Calu3 (cell line): ENCODE measurements at regions not wholly inside any gene's neighbourhood (a gene's known extent, or its start where the extent isn't known, plus 50 kb on each side); places are given as distances from the start of the nearest gene placed in this dataset.

ENCODE experiments used
- BruUV-seq: library from RNA; stranded (reverse); fragments of 400-500 nt; replicated peaks from 2 replicates; lab custom pipeline; 2021; lab: Mats Ljungman, UMichigan
- CTCF ChIA-PET: fragments of 300-600 bp; sonication (Branson Sonifier 250); formaldehyde crosslinking; loops from one replicate; lab custom pipeline; 2022; ENCODE audit warnings: antibody characterized with exemption; lab: Charles Lee
- DNase-seq: peaks from one replicate; pipeline ENCODE4 v3.0.0; 2022
- H3K27ac Mint-ChIP-seq: one replicate; pipeline ENCODE4 v1.8.0; 2022; ENCODE audit warnings: mixed read lengths; ENCODE audit not compliant: unreplicated experiment
- H3K27me3 Mint-ChIP-seq: one replicate; pipeline ENCODE4 v1.8.0; 2022; ENCODE audit warnings: mixed read lengths; ENCODE audit not compliant: unreplicated experiment
- H3K36me3 Mint-ChIP-seq: one replicate; pipeline ENCODE4 v1.8.0; 2022; ENCODE audit warnings: mild to moderate bottlenecking, moderate library complexity, mixed read lengths; ENCODE audit not compliant: insufficient read depth, unreplicated experiment
- H3K4me1 Mint-ChIP-seq: one replicate; pipeline ENCODE4 v1.8.0; 2022; ENCODE audit warnings: mild to moderate bottlenecking, low read depth, mixed read lengths; ENCODE audit not compliant: unreplicated experiment
- H3K4me3 Mint-ChIP-seq: one replicate; pipeline ENCODE4 v1.8.0; 2022; ENCODE audit warnings: mild to moderate bottlenecking, low read depth, moderate library complexity, mixed read lengths; ENCODE audit not compliant: unreplicated experiment
- H3K9me3 Mint-ChIP-seq: one replicate; pipeline ENCODE4 v1.8.0; 2022; ENCODE audit warnings: low read depth, mixed read lengths; ENCODE audit not compliant: unreplicated experiment
- intact Hi-C: fragments of 100-400 bp; cut with micrococcal nuclease; formaldehyde crosslinking; loops from one replicate; pipeline ENCODE4 v1.10.0; 2022; ENCODE audit not compliant: unreplicated experiment
- TF ChIP-seq, protein P1 (sequence below): fragments of 200-600 bp; IDR thresholded peaks from one replicate; pipeline ENCODE4 v1.8.0; 2022; ENCODE audit warnings: antibody characterized with exemption; ENCODE audit not compliant: unreplicated experiment

DNA sequence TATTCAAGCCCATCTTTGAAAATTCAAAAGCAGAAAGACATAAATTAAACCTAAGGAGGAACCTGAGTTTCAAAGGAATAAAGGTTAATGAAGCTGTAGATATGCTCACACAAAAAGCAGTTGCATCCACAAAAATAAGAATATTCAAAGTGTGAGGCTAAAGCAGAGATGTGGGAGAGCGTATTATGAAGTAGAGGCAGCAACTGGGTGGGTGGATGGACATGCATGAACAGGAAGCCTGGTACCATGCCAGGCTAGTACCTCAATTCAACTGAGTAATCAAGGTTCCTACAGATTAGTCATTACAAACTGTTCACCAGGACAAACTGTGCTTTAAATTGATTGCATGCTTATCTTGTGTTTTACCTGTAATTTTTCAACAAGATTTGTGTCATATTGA, 330.0 kb upstream of the PKDCC start:
- intact Hi-C loops = no loop called here
- no peak for DNase-seq
- H3K36me3 Mint-ChIP-seq = no peaks in the 10 kb centered on the region
- H3K4me1 Mint-ChIP-seq = peaks cover 14% of the 10 kb centered on the region
- H3K27me3 Mint-ChIP-seq = no peaks in the 10 kb centered on the region
- no TSS peak for BruUV-seq
- H3K9me3 Mint-ChIP-seq = no peaks in the 10 kb centered on the region
- H3K27ac Mint-ChIP-seq = no peak overlapping the region
- TF ChIP-seq, protein P1, sequence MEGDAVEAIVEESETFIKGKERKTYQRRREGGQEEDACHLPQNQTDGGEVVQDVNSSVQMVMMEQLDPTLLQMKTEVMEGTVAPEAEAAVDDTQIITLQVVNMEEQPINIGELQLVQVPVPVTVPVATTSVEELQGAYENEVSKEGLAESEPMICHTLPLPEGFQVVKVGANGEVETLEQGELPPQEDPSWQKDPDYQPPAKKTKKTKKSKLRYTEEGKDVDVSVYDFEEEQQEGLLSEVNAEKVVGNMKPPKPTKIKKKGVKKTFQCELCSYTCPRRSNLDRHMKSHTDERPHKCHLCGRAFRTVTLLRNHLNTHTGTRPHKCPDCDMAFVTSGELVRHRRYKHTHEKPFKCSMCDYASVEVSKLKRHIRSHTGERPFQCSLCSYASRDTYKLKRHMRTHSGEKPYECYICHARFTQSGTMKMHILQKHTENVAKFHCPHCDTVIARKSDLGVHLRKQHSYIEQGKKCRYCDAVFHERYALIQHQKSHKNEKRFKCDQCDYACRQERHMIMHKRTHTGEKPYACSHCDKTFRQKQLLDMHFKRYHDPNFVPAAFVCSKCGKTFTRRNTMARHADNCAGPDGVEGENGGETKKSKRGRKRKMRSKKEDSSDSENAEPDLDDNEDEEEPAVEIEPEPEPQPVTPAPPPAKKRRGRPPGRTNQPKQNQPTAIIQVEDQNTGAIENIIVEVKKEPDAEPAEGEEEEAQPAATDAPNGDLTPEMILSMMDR = no peak
- H3K4me3 Mint-ChIP-seq = no peak overlapping the region
- CTCF ChIA-PET = no interaction called here

DNA sequence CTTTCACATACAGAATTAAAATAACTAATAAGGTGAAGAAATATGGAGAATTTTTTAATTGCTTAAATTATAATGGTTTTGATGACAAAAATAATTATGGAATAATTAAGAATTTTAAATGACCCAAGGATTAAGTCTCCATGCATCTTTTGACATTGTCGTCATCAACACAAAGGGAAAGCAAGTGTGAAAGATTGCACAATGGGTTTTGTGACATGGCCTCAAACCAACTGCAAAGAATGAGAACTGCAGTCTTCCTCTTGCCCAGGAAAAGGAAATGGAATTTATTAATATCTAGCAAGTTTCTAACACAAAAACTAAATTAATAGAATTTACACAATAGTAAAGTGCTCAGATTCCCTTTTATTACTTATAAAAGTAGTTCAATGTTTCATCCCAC, 329.1 kb upstream of the PKDCC start:
- Mint-ChIP-seq H3K27me3 (no peaks in the 10 kb centered on the region), H3K36me3 (no peaks in the 10 kb centered on the region), H3K27ac (no peak overlapping the region), H3K4me1 (peaks cover 14% of the 10 kb centered on the region), H3K9me3 (no peaks in the 10 kb centered on the region), H3K4me3 (no peak overlapping the region)
- CTCF ChIA-PET = no interaction called here
- no peak for DNase-seq
- intact Hi-C loops = no loop called here
- BruUV-seq = no TSS peak
- TF ChIP-seq, protein P1 = no peak

DNA sequence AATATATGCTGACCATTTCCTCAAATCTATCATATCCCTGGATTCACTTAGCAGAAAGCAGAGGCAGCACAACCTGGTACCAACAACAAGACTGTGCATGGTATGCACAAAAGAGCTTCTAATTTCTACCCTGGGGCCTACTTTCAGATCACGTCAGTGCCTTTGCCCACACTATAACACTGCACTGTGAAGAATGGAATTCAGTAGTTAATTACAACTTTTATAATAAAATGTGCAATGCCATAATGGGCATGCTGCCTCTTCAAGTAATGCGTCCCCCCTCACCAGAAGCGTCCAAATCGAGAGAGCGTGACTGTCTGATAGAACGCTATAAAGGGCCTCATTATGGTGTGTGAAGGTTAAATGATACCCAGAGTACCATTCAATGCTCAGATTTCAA, 328.1 kb upstream of the PKDCC start:
- H3K36me3 Mint-ChIP-seq = no peaks in the 10 kb centered on the region
- no TSS peak for BruUV-seq
- H3K9me3 Mint-ChIP-seq = no peaks in the 10 kb centered on the region
- H3K27me3 Mint-ChIP-seq = no peaks in the 10 kb centered on the region
- TF ChIP-seq, protein P1 = no peak
- CTCF ChIA-PET = no interaction called here
- no peak overlapping the region for H3K4me3 Mint-ChIP-seq
- intact Hi-C loops = no loop called here
- peaks cover 14% of the 10 kb centered on the region for H3K4me1 Mint-ChIP-seq
- DNase-seq = no peak
- no peak overlapping the region for H3K27ac Mint-ChIP-seq

DNA sequence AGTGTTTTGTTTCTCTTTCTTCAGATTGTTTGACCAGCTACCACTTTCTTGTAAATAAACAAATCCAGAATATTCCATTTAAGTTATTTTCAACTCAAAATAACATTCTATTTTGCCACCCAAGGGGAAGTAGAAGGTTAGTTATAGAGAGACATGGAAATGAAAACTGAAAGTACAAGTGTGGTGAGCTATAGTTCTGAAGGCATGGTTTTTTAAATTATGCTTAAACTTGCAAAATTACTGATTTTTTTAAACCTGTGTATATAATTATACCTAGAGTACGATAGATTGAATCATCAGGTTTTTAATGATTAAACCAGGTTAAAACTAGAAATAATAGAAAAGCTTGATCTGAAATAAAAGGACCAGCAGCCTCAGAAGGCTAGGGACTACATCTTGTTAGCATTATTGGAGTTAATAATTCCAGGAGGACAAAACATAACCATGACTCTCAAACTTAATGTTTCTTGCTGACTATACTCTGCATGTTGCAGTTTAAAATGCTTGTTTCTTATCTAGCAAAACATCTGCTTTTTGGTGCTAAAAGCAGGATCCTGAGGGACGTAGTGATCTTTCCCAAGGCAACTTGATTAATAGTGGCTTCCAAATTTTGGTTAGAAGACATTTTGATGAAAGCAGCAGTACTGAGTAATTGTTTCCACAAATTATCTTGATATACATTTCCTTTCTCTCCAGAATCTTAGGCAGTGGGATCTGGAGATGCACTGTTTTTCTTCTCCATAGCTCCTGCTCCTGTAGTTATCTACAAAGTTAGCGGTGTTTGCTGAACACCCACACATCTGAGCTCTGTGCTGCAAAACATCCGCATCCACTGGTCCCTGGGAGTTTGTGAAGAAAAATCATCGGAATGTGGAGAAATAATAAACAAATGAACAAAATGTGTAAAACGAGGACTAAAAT, 327.2 kb upstream of the PKDCC start:
- Mint-ChIP-seq H3K4me1 (peaks cover 12% of the 10 kb centered on the region), H3K9me3 (no peaks in the 10 kb centered on the region), H3K27ac (no peak overlapping the region), H3K4me3 (no peak overlapping the region), H3K36me3 (no peaks in the 10 kb centered on the region), H3K27me3 (no peaks in the 10 kb centered on the region)
- BruUV-seq = no TSS peak
- CTCF ChIA-PET = no interaction called here
- intact Hi-C loops = no loop called here
- DNase-seq = no peak
- TF ChIP-seq, protein P1 = no peak
